ENCODE measurements at regions not wholly inside any gene's neighbourhood (a gene's known extent, or its start where the extent isn't known, plus 50 kb on each side); places are given as distances from the start of the nearest gene placed in this dataset.

DNA sequence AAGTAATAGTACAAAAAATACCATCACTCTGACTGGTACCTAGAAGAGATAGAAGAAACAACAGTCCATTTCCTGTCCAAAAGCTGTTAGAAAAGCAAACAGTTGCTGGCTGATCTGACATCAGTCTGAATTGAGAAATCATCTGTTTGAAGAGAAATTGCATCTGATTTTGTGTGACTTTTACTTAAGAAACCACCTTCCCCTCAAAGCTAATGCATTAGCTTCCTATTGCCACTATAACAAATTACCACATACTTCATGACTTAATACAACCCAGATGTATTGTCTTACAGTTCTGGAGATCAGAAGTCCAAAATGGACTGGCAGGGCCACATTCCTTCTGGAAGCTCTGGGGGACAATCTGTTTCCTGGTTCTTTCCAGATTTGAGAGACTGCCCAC, 385.9 kb upstream of the TLE4 start:
- H3K9ac ChIP-seq (replicated peaks in 1 of 4; ENCODE audit: extremely low read depth in 1 of 4, low read depth in 3 of 4, low read length in 3 of 4) = no peak overlapping the region
- H3K79me1 ChIP-seq (ENCODE audit: low read depth, low read length) = no peaks in the 10 kb centered on the region
- no peak overlapping the region for H4K91ac ChIP-seq (replicated peaks; ENCODE audit: insufficient read length, low read length)
- no peaks in the 10 kb centered on the region for H4K20me1 ChIP-seq (replicated peaks in 1 of 2; ENCODE audit: control insufficient read depth in 1 of 2, insufficient read depth in 2 of 2, low read length in 2 of 2)
- H2AFZ ChIP-seq (ENCODE audit: low read length) = no peak overlapping the region
- H3K36me3 ChIP-seq (ENCODE audit: control insufficient read depth in 2 of 4, insufficient read depth in 4 of 4, low read length in 3 of 4) = no peaks in the 10 kb centered on the region
- no peak overlapping the region for H3K14ac ChIP-seq (ENCODE audit: insufficient read length)
- no peak overlapping the region for H3K4ac ChIP-seq (replicated peaks; ENCODE audit: insufficient read length, low read depth, low read length)
- no peak overlapping the region for H3K4me3 ChIP-seq (ENCODE audit: extremely low read depth in 1 of 4, insufficient read depth in 2 of 4, low read depth in 3 of 4, low read length in 4 of 4)
- H2BK15ac ChIP-seq (ENCODE audit: low read length) = no peak overlapping the region
- no peaks in the 10 kb centered on the region for H3K23me2 ChIP-seq (ENCODE audit: low read depth, low read length)
- no peak overlapping the region for H3K27ac ChIP-seq (ENCODE audit: low read depth, low read length)
- no peaks in the 10 kb centered on the region for H3K79me2 ChIP-seq (ENCODE audit: control insufficient read depth in 1 of 2, insufficient read depth in 2 of 2, low read length in 2 of 2)
- H2BK120ac ChIP-seq (replicated peaks; ENCODE audit: low read depth, low read length) = no peak overlapping the region
- no peaks in the 10 kb centered on the region; a peak in 2 of 4 replicates for H3K9me3 ChIP-seq (ENCODE audit: insufficient read depth in 2 of 2, low read depth in 1 of 2, low read length in 1 of 2)
- no peak overlapping the region for H2BK5ac ChIP-seq (ENCODE audit: low read depth, low read length)
- no peak overlapping the region for H2AK5ac ChIP-seq (ENCODE audit: low read depth, low read length)
- H3K4me2 ChIP-seq (ENCODE audit: insufficient read depth in 1 of 2, low read depth in 2 of 2, low read length in 2 of 2) = no peak overlapping the region
- CTCF ChIA-PET (ENCODE audit: partially characterized antibody) = interaction anchor here (1.3 kb wide), 1 partner anchor 7 kb away, joined by 3 read pairs; no protein-coding TSS in a partner anchor
- H3K56ac ChIP-seq (replicated peaks; ENCODE audit: insufficient read length, low read depth, low read length) = no peak overlapping the region
- H3K27me3 ChIP-seq (replicated peaks in 1 of 4; ENCODE audit: control insufficient read depth in 3 of 4, extremely low read depth in 1 of 4, insufficient read depth in 3 of 4, low read length in 3 of 4) = no peaks in the 10 kb centered on the region
- no peak overlapping the region for H2BK20ac ChIP-seq (ENCODE audit: low read length)
- H3K18ac ChIP-seq (ENCODE audit: extremely low read depth, low read length) = no peak overlapping the region
- no peak overlapping the region for H4K8ac ChIP-seq (ENCODE audit: extremely low read depth, insufficient read depth, low read length)
- H2BK12ac ChIP-seq (ENCODE audit: low read depth, low read length) = no peak overlapping the region
- no peak overlapping the region for H4K5ac ChIP-seq (ENCODE audit: insufficient read length, low read depth, low read length)
- no peaks in the 10 kb centered on the region; a peak in 1 of 7 replicates for H3K4me1 ChIP-seq (replicated peaks in 1 of 4; ENCODE audit: control insufficient read depth in 3 of 4, insufficient read depth in 4 of 4, low read length in 3 of 4)
- TF ChIP-seq SP4 (IDR thresholded peaks at IDR 0.05; ENCODE audit: low read length) = no peak
- TF ChIP-seq RAD21 (IDR thresholded peaks at IDR 0.05 in 1 of 2, conservative IDR thresholded peaks at IDR 0.05 in 1 of 2; ENCODE audit: low read depth in 2 of 2, low read length in 2 of 2) = no peak
- TF ChIP-seq KDM4A (IDR thresholded peaks at IDR 0.05; ENCODE audit: low read depth, low read length, severe bottlenecking) = no peak
- no peak for TF ChIP-seq SP1 (IDR thresholded peaks at IDR 0.05; ENCODE audit: low read depth, low read length)
- no peak for TF ChIP-seq SIRT6 (IDR thresholded peaks at IDR 0.05; ENCODE audit: low read length)
- H3K23ac ChIP-seq (ENCODE audit: insufficient read length) = no peak overlapping the region
- POLR2A ChIA-PET (ENCODE audit: partially characterized antibody) = no interaction called here
- DNase-seq (ENCODE audit: low read depth in 1 of 2, low spot score in 2 of 2) (no peak), FAIRE-seq (no peak)
